K562 (cell line): ENCODE measurements at regions not wholly inside any gene's neighbourhood (a gene's known extent, or its start where the extent isn't known, plus 50 kb on each side); places are given as distances from the start of the nearest gene placed in this dataset.

Experiments
- GABPA ChIP-seq: fragments of 200-800 bp; sonication (Bioruptor generic); conservative IDR thresholded peaks from 2 replicates; pipeline ENCODE4 v1.6.1; 2016; ENCODE audit warnings: low read depth, missing genetic modification characterization, missing compliant biosample characterization
- GABPB2 ChIP-seq: fragments of 250-450 bp; sonication (Bioruptor Pico); conservative IDR thresholded peaks from 2 replicates; pipeline ENCODE4 v1.5.1; 2021; ENCODE audit warnings: mild to moderate bottlenecking
- HNRNPLL ChIP-seq: fragments of 200-400 bp; formaldehyde crosslinking; IDR thresholded peaks from 2 replicates; pipeline ENCODE4 v1.6.1; 2017; ENCODE audit warnings: low read length, low read depth, mild to moderate bottlenecking; ENCODE audit not compliant: poor library complexity, severe bottlenecking
- RBM17 ChIP-seq: fragments of 200-400 bp; formaldehyde crosslinking; IDR thresholded peaks from 2 replicates; pipeline ENCODE4 v1.6.1; 2017; ENCODE audit warnings: low read depth, mild to moderate bottlenecking, low read length, borderline replicate concordance
- RNF2 ChIP-seq: sonication (generic); IDR thresholded peaks from 2 replicates; pipeline ENCODE4 v1.6.1; 2016
- RUNX1 ChIP-seq: sonication (generic); IDR thresholded peaks from 2 replicates; pipeline ENCODE4 v1.6.1; 2016; ENCODE audit warnings: antibody characterized with exemption, low read depth
- SPI1 ChIP-seq: IDR thresholded peaks from 2 replicates; pipeline ENCODE4 v1.6.1; 2011; ENCODE audit warnings: low read depth, low read length, control low read depth, borderline replicate concordance
- TARDBP ChIP-seq: fragments of 450-650 bp; IDR thresholded peaks from 2 replicates; pipeline ENCODE4 v1.6.1; 2016
- ZNF263 ChIP-seq: sonication (generic); formaldehyde crosslinking; IDR thresholded peaks from 2 replicates; pipeline ENCODE4 v1.8.0; 2022; ENCODE audit warnings: mild to moderate bottlenecking, missing genetic modification reagents, borderline replicate concordance
- ZNF347 ChIP-seq: fragments of 450-650 bp; formaldehyde crosslinking; IDR thresholded peaks from 2 replicates; pipeline ENCODE4 v1.4.0; 2020; ENCODE audit warnings: low read depth, mild to moderate bottlenecking, moderate library complexity
- TF ChIP-seq, protein P1 (sequence below), 2 experiments: fragments of 450-650 bp; IDR thresholded peaks; 2 replicates each; pipeline ENCODE4 v1.6.1; 2016; ENCODE audit warnings: mild to moderate bottlenecking in 2 of 2, borderline replicate concordance in 1 of 2, low read depth in 1 of 2, moderate library complexity in 1 of 2
- TF ChIP-seq, protein P2 (sequence below): fragments of 250-450 bp; sonication (Bioruptor Pico); IDR thresholded peaks from 2 replicates; pipeline ENCODE4 v1.5.0; 2021
- TF ChIP-seq, protein P3 (sequence below): fragments of 250-450 bp; sonication (Bioruptor Pico); IDR thresholded peaks from 2 replicates; pipeline ENCODE4 v1.5.0; 2021
- TF ChIP-seq, protein P4 (sequence below): IDR thresholded peaks from 2 replicates; pipeline ENCODE4 v1.6.1; 2016; ENCODE audit warnings: missing genetic modification characterization, missing compliant biosample characterization
- TF ChIP-seq, protein P5 (sequence below): conservative IDR thresholded peaks from 2 replicates; pipeline ENCODE4 v1.6.1; 2011; ENCODE audit warnings: low read depth, mild to moderate bottlenecking, low read length; ENCODE audit not compliant: control insufficient read depth

DNA sequence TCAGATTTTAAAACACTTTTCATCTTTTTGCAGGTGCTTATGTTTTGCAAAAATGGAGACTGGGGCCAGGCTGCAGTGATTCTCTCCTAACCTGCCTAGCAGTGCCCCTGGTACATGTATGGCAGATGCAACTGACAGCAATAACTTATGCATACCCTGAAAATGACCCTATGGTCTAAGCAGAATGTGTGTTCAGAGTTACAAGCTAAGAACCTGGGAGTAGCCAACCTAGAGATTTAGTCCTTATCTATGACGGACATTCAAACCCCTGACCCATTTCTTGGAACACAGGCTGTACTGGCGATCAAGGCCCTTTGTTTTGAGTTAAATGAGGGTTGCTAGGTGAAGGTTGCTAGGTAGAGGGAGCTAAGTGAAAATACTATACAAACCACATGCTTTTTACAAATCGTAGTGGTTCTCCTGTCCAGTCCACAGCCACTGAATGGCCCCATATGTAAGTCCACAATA, 184.9 kb upstream of the SESN3 start (continued):
- TF ChIP-seq HNRNPLL = no peak
- TF ChIP-seq RUNX1 = no peak
- TF ChIP-seq, protein P1, sequence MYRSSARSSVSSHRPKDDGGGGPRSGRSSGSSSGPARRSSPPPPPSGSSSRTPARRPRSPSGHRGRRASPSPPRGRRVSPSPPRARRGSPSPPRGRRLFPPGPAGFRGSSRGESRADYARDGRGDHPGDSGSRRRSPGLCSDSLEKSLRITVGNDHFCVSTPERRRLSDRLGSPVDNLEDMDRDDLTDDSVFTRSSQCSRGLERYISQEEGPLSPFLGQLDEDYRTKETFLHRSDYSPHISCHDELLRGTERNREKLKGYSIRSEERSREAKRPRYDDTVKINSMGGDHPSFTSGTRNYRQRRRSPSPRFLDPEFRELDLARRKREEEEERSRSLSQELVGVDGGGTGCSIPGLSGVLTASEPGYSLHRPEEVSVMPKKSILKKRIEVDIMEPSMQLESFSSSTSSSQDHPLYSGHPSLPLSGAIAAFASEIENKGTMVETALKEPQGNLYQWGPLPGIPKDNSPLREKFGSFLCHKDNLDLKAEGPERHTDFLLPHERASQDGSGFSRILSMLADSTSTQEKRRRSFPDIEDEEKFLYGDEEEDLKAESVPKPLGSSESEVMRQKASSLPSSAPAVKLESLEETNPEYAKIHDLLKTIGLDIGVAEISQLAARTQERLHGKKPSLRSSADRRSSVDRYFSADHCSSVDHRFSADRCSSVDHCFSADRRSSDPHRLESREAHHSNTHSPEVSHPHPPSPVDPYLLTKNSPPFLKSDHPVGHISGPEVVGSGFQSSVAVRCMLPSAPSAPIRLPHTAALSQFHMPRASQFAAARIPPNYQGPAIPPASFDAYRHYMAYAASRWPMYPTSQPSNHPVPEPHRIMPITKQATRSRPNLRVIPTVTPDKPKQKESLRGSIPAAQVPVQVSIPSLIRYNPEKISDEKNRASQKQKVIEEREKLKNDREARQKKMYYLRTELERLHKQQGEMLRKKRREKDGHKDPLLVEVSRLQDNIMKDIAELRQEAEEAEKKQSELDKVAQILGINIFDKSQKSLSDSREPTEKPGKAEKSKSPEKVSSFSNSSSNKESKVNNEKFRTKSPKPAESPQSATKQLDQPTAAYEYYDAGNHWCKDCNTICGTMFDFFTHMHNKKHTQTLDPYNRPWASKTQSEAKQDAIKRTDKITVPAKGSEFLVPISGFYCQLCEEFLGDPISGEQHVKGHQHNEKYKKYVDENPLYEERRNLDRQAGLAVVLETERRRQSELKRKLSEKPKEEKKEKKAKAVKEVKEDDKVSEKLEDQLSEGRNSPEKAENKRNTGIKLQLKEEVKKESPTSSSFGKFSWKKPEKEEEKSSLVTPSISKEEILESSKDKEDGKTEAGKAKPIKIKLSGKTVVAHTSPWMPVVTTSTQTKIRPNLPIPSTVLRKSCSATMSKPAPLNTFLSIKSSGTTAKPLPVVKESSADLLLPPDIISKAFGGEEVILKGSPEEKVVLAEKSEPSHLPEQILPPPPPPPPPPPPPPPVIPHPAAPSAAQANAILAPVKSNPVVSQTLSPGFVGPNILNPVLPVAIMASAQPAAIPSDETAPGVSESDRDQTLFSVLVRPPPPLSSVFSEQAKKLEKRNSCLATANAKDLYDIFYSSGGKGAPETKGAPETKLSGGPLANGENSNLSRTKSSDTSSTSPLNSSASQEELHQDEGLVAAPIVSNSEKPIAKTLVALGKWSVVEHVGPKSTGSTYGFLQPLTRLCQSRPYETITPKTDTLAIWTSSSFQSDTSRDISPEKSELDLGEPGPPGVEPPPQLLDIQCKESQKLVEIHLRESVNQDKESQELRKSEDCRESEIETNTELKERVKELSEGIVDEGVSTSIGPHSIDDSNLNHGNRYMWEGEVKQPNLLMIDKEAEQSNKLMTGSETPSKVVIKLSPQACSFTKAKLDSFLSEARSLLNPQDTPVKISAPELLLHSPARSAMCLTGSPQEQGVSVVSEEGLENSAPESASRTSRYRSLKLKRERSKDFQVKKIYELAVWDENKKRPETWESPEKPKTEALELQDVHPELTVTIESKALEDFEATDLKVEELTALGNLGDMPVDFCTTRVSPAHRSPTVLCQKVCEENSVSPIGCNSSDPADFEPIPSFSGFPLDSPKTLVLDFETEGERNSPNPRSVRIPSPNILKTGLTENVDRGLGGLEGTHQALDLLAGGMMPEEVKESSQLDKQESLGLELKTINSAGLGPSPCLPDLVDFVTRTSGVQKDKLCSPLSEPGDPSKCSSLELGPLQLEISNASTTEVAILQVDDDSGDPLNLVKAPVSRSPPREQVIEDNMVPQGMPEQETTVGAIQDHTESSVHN (IDR thresholded peaks at IDR 0.05; ENCODE audit: borderline replicate concordance in 1 of 2, low read depth in 1 of 2) = no peak
- no peak for TF ChIP-seq GABPB2
- no peak for TF ChIP-seq RBM17
- no peak for TF ChIP-seq SPI1
- TF ChIP-seq GABPA = peak; percentile 31; the same call in 1 of the 2 replicates
- TF ChIP-seq, protein P2, sequence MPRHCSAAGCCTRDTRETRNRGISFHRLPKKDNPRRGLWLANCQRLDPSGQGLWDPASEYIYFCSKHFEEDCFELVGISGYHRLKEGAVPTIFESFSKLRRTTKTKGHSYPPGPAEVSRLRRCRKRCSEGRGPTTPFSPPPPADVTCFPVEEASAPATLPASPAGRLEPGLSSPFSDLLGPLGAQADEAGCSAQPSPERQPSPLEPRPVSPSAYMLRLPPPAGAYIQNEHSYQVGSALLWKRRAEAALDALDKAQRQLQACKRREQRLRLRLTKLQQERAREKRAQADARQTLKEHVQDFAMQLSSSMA (CRISPR knock-in tag) = no peak
- TF ChIP-seq, protein P3, sequence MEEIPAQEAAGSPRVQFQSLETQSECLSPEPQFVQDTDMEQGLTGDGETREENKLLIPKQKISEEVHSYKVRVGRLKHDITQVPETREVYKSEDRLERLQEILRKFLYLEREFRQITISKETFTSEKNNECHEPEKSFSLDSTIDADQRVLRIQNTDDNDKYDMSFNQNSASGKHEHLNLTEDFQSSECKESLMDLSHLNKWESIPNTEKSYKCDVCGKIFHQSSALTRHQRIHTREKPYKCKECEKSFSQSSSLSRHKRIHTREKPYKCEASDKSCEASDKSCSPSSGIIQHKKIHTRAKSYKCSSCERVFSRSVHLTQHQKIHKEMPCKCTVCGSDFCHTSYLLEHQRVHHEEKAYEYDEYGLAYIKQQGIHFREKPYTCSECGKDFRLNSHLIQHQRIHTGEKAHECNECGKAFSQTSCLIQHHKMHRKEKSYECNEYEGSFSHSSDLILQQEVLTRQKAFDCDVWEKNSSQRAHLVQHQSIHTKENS (CRISPR knock-in tag) = no peak
- peak; percentile 66; the same call in 1 of the 2 replicates for TF ChIP-seq RNF2
- TF ChIP-seq ZNF263 (CRISPR knock-in tag) = no peak
- no peak for TF ChIP-seq TARDBP
- TF ChIP-seq ZNF347 (CRISPR knock-in tag) = no peak
- TF ChIP-seq, protein P4, sequence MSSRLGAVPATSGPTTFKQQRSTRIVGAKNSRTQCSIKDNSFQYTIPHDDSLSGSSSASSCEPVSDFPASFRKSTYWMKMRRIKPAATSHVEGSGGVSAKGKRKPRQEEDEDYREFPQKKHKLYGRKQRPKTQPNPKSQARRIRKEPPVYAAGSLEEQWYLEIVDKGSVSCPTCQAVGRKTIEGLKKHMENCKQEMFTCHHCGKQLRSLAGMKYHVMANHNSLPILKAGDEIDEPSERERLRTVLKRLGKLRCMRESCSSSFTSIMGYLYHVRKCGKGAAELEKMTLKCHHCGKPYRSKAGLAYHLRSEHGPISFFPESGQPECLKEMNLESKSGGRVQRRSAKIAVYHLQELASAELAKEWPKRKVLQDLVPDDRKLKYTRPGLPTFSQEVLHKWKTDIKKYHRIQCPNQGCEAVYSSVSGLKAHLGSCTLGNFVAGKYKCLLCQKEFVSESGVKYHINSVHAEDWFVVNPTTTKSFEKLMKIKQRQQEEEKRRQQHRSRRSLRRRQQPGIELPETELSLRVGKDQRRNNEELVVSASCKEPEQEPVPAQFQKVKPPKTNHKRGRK (tag) = no peak
- TF ChIP-seq, protein P5, sequence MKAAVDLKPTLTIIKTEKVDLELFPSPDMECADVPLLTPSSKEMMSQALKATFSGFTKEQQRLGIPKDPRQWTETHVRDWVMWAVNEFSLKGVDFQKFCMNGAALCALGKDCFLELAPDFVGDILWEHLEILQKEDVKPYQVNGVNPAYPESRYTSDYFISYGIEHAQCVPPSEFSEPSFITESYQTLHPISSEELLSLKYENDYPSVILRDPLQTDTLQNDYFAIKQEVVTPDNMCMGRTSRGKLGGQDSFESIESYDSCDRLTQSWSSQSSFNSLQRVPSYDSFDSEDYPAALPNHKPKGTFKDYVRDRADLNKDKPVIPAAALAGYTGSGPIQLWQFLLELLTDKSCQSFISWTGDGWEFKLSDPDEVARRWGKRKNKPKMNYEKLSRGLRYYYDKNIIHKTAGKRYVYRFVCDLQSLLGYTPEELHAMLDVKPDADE = no peak
